Vagina (tissue), 2 donors: ENCODE measurements at regions not wholly inside any gene's neighbourhood (a gene's known extent, or its start where the extent isn't known, plus 50 kb on each side); places are given as distances from the start of the nearest gene placed in this dataset.

Source experiments
- DNase-seq, 2 donors: peaks; one replicate each; pipeline ENCODE4 v3.0.0-alpha.2; 2017; ENCODE audit errors: extremely low spot score in 2 of 2
- H3K27ac ChIP-seq: fragments of 200-600 bp; sonication (generic); one replicate; pipeline ENCODE4 v1.5.1; 2019
- H3K27me3 ChIP-seq: fragments of 200-600 bp; sonication (generic); one replicate; pipeline ENCODE4 v1.5.1; 2019
- H3K36me3 ChIP-seq, 2 donors: fragments of 200-600 bp; sonication (generic); one replicate each; pipeline ENCODE4 v1.5.1; 2017 to 2019
- H3K4me1 ChIP-seq: fragments of 200-600 bp; sonication (generic); one replicate; pipeline ENCODE4 v1.5.1; 2019
- H3K4me3 ChIP-seq, 2 donors: fragments of 200-600 bp; sonication (generic); 1 replicate in 1 of 2; 2 replicates in 1 of 2; pipeline ENCODE4 v1.5.1; 2016 to 2019
- H3K9me3 ChIP-seq: fragments of 200-600 bp; sonication (generic); one replicate; pipeline ENCODE4 v1.5.1; 2019
- CTCF ChIP-seq, 3 experiments: fragments of 450-650 bp in 2 of 3; fragments of 200-600 bp in 1 of 3; sonication (generic) in 1 of 3; IDR thresholded peaks; one replicate each; pipeline ENCODE4 v1.5.1; 2017 to 2019; ENCODE audit warnings: antibody characterized with exemption in 3 of 3, mild to moderate bottlenecking in 2 of 3, moderate library complexity in 2 of 3
- POLR2A ChIP-seq, 2 donors: fragments of 450-650 bp; IDR thresholded peaks; one replicate each; pipeline ENCODE4 v1.6.1; 2017; ENCODE audit warnings: antibody characterized with exemption in 2 of 2, mild to moderate bottlenecking in 2 of 2, moderate library complexity in 2 of 2
- POLR2AphosphoS5 ChIP-seq, 2 donors: sonication (generic); formaldehyde crosslinking; IDR thresholded peaks; one replicate each; pipeline ENCODE4 v1.9.0; 2017; ENCODE audit warnings: antibody characterized with exemption in 2 of 2, mild to moderate bottlenecking in 2 of 2, low read depth in 1 of 2; ENCODE audit not compliant: insufficient read depth in 1 of 2
- intact Hi-C: fragments of 100-400 bp; cut with DNase I; formaldehyde crosslinking; loops from one replicate; pipeline ENCODE4 v1.15.1; 2023

DNA sequence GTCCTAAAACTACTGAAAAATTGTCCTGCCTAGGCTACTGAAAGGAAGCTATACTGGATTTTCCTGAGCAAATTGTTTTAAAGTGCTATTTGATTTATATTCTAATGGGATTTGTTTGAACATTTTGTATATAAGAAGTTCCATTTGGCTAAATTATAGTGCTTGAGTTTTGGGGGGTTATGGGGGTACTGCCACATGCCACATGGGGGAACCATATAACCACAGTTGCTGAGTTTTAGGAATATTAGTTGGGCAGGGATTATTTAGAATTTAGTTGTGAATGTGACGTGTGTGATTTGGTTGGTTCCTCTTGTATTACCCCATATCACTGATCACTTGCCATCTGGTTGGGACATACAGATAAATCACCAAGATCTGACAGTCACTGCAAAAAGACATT is 224.5 kb upstream of the TAPT1 start:
- no peak for DNase-seq
- no peaks in the 10 kb centered on the region for H3K27me3 ChIP-seq
- intact Hi-C loops: no loop called here

DNA sequence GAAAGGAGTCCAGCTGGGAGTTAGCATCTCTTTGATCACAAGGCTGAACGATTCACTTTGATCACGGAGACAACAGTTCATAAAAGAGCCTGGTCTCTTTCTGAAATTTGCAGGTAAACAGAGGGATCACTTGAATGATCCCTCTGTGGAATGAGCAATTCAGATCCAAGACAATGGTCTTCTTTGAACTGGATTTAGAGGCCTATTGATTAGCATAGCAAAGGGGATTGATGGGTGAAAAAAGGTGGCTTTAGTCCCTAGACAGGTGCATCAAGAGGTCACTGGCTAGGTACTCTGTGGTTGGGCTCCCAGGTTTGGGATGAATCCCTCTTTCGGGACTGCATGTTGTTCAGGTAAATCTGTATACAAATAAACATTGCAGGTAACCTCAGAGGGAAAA is 223.8 kb upstream of the TAPT1 start:
- Histone ChIP-seq H3K27me3 (no peaks in the 10 kb centered on the region), H3K27ac (no peak overlapping the region), H3K36me3 (no peaks in the 10 kb centered on the region), H3K4me3 (no peak overlapping the region), H3K9me3 (no peaks in the 10 kb centered on the region), H3K4me1 (no peaks in the 10 kb centered on the region)
- intact Hi-C loops: no loop called here
- TF ChIP-seq POLR2A (IDR thresholded peaks at IDR 0.05) (no peak), CTCF (IDR thresholded peaks at IDR 0.05) (no peak), POLR2AphosphoS5 (IDR thresholded peaks at IDR 0.05; ENCODE audit: insufficient read depth in 1 of 2, low read depth in 1 of 2) (no peak)
- DNase-seq: no peak

More for the DNA sequence above, 224.5 kb upstream of the TAPT1 start:
- Histone ChIP-seq H3K4me1 (no peaks in the 10 kb centered on the region), H3K4me3 (no peak overlapping the region), H3K27ac (no peak overlapping the region), H3K36me3 (no peaks in the 10 kb centered on the region), H3K9me3 (no peaks in the 10 kb centered on the region)
- TF ChIP-seq CTCF (IDR thresholded peaks at IDR 0.05) (no peak), POLR2AphosphoS5 (IDR thresholded peaks at IDR 0.05; ENCODE audit: insufficient read depth in 1 of 2, low read depth in 1 of 2) (no peak), POLR2A (IDR thresholded peaks at IDR 0.05) (no peak)

GRCh38 chr4:16449406-16449805 is 223.1 kb upstream of the TAPT1 start:
- Histone ChIP-seq H3K27me3 (no peaks in the 10 kb centered on the region), H3K4me1 (no peaks in the 10 kb centered on the region), H3K9me3 (no peaks in the 10 kb centered on the region), H3K27ac (no peak overlapping the region), H3K36me3 (no peaks in the 10 kb centered on the region), H3K4me3 (no peak overlapping the region)
- TF ChIP-seq POLR2AphosphoS5 (IDR thresholded peaks at IDR 0.05; ENCODE audit: insufficient read depth in 1 of 2, low read depth in 1 of 2) (no peak), POLR2A (IDR thresholded peaks at IDR 0.05) (no peak), CTCF (IDR thresholded peaks at IDR 0.05) (no peak)
- intact Hi-C loops: no loop called here
- no peak for DNase-seq

DNA sequence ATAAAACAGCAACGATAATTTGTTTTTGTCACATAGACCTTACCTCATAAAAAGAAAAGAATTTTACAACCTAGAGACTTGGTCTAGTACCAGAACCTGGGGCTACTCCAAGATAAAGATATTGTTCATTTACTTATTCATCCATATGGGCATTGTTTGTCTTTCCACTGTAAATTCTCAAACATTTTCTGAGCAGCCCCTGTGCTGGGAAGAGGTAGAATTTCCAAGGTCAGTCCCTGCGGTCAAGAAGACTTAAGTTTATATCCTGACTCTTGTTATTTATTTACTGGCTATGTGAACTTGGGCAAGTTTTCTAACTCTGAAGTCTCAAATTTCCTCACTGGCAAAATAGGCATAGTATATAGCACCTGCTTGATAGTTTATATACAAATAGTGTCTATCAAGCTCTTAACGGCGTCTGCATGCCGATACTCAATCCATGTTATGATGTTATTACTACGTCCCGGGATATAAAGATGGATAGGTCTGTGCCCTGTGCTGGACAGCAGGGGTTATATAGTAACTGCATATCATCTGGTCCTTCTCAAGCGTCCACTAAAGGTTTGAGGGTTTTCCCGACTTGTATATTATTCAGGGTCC is 222.1 kb upstream of the TAPT1 start:
- TF ChIP-seq POLR2AphosphoS5 (IDR thresholded peaks at IDR 0.05; ENCODE audit: insufficient read depth in 1 of 2, low read depth in 1 of 2) (no peak), CTCF (IDR thresholded peaks at IDR 0.05) (no peak)
- no peaks in the 10 kb centered on the region for H3K9me3 ChIP-seq
- no peak for DNase-seq
- no peaks in the 10 kb centered on the region for H3K4me1 ChIP-seq
- intact Hi-C loops: no loop called here
- H3K36me3 ChIP-seq: no peaks in the 10 kb centered on the region
- no peaks in the 10 kb centered on the region for H3K27me3 ChIP-seq
- H3K4me3 ChIP-seq: no peak overlapping the region
- H3K27ac ChIP-seq: no peak overlapping the region

DNA sequence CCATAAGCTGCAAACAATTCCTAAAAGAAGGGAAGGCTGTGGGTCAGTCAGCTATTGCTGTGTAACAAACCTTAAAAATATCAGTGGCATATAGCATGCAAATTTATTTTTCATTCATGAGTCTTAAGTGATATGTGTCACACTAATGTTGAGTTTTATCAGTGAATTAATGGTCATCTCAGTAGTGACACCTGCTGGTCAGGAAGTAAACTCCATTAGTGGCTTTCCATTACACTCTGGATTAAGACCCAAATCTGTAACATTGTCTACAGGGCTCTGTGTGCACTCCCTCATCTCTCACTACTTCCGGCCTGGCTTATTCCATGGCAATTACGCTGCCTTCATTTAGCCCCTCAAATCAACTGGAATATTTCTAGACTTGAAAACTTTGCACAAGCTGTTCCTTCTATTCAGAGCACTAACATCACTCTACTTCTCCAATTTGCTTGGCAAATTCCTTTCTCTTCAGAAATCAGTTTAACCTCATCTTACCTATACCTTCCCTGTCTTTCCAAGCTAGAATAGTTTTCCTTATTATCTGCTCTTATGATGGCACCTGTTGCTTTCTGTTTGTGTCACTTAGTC is 217.3 kb upstream of the TAPT1 start:
- H3K9me3 ChIP-seq: no peaks in the 10 kb centered on the region
- no peak overlapping the region for H3K27ac ChIP-seq
- H3K27me3 ChIP-seq: no peaks in the 10 kb centered on the region
- DNase-seq: no peak
- no peak overlapping the region for H3K4me3 ChIP-seq
- peak in 2 of 3 experiments; percentile 3 to 44 for TF ChIP-seq CTCF (IDR thresholded peaks at IDR 0.05)
- no peak for TF ChIP-seq POLR2A (IDR thresholded peaks at IDR 0.05)
- intact Hi-C loops: no loop called here
- no peaks in the 10 kb centered on the region for H3K36me3 ChIP-seq
- no peaks in the 10 kb centered on the region for H3K4me1 ChIP-seq
